ENCODE measurements at regions not wholly inside any gene's neighbourhood (a gene's known extent, or its start where the extent isn't known, plus 50 kb on each side); places are given as distances from the start of the nearest gene placed in this dataset.
"Not testable (repeated sequence)": the region's sequence is repeated elsewhere in the genome, so short reads cannot be mapped to it uniquely, and the experiment has no call there.

DNA sequence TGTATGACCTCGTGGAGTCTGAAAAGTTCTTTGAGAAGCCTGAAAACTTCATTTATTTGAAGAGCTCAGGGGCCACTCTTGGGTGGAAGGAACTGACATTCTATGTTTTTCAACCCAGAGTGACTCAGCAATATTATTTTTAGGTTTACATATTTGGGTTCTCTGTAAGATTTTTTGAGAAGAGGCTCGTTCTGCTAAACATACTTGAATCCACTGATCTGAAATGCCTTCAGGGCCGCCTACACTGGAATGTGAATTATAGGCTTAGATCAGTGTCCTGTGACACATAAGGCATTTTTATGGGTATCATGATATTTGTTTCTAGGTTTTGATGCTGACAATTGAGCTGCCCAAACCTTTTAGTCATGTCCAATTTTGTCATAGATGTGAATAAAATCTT, 86.2 kb downstream of the PSAT1 start:
- no peak for DNase-seq (ENCODE audit: extremely low read depth in 1 of 2, low read depth in 1 of 2)

GRCh38 chr9:78386348-78386747, 89.4 kb downstream of the PSAT1 start:
- DNase-seq (ENCODE audit: extremely low read depth in 1 of 2, low read depth in 1 of 2) = no peak

DNA sequence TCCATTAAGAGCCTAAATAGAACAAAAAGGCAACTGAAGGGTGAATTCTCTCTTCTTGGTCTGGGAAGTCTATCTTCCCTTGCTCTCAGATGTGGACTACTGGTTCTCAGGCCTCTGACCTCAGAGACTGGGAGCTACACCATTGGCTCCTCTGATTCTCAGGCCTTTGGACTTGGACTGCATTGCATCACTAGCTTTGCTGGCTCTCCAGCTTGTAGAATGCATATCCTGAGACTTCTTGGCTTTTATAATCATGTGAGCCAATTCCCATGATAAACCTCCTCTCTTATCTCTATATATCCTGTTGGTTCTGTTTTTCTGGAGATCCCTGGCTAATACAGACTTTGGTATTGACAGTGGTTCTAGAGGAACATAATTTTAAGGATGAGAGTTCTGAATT, 89.8 kb downstream of the PSAT1 start:
- DNase-seq (ENCODE audit: extremely low read depth in 1 of 2, low read depth in 1 of 2) = no peak

DNA sequence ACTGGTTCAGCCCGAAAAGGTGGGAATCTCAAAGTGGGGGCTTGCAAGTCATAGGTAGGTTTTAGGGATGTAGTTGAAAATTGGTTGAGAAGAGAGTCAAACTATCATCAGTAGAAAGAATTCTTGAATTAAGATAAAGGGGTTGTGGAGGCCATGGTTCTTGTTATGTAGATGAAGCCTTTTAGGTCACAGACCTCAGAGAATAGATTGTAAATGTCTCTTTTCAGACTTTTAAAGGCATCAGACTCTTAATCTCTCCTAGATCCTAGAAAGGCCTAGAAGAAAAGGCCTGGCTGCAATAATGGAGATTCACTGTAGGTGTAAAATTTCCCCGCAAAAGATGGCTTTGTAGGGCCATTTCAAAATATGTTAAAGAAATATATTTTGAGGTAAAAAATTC, 96.4 kb downstream of the PSAT1 start:
- no peak for DNase-seq (ENCODE audit: extremely low read depth in 1 of 2, low read depth in 1 of 2)

DNA sequence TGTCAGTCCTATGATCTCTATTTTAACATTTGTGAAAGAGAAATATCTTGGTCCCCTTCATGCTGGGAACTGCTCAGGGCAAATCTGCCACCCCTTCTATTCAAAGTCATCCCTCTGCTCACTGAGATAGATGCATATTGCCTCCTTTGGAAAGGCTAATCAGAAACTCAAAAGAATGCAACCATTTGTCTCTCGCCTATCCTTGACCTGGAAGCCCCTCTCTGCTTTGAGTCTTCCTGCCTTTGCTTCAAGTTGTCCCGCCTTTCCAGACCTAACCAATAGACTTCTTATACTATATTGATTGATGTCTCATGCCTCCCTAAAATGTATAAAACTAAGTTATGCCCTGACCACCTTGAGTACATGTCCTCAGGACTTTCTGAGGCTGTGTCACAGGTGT, 97.0 kb downstream of the PSAT1 start:
- DNase-seq (ENCODE audit: extremely low read depth in 1 of 2, low read depth in 1 of 2) = no peak

GRCh38 chr9:78396087-78396486, 99.2 kb downstream of the PSAT1 start:
- no peak for DNase-seq (ENCODE audit: extremely low read depth in 1 of 2, low read depth in 1 of 2)

GRCh38 chr9:78397045-78397444, 100.1 kb downstream of the PSAT1 start:
- no peak for DNase-seq (ENCODE audit: extremely low read depth in 1 of 2, low read depth in 1 of 2)

GRCh38 chr9:78397454-78397853, 100.5 kb downstream of the PSAT1 start:
- no peak for DNase-seq (ENCODE audit: extremely low read depth in 1 of 2, low read depth in 1 of 2)

DNA sequence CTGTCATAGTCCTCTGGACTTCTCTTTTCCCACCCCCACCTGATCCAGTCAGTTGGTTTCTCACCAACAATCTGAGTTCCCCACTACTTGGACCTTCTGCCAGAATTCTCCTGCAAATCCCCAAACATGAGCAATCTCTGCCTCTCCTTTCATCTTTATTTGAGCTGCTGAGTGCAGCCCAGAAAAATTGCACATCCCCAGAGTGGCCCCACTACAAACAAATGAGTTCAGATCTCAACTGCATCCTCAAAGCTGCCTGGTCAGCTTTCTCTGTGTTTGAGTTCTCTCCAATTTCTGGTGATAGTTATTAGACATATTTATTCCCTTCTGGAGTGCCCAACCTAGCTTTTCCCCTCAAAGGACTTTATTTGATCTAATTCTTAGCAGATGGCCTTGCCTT, 102.2 kb downstream of the PSAT1 start:
- no peak for DNase-seq (ENCODE audit: extremely low read depth in 1 of 2, low read depth in 1 of 2)

DNA sequence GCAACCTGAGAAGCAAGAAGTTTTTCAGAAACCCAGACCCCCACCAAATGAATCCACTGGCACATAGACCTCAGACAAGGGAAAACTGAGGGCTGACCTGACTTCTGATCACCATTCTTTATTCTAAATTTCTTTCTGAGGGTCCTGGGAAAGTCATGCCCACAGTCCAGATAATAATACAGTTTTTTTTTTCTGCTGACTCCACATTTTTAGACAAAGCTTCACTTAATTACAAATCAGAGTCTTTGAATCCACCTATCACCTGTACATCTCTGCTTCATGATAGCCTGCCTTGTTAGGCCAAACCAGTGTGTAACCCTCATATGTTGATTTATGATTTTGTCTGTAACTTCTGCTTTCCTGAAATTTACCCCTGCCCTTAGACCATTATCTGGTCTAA, 103.6 kb downstream of the PSAT1 start:
- DNase-seq (ENCODE audit: extremely low read depth in 1 of 2, low read depth in 1 of 2) = no peak

DNA sequence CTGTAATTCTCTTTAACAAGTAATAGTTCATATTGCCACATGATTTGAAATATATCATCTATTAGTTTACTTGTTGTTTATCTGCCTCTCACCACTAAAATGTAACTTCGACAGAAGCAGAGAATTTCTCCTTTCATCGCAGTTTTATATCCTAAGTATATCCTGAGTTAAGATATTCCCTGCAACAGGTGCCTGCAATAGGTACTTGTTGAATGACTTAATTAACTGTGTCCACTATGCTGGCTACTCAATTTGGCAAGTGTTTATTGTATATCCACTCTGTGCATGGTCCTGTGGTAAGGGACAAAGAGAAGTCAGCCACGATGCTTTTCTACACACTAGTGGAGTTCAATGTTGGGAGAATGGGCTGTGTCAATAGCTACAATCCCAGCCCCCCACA, 108.5 kb downstream of the PSAT1 start:
- DNase-seq (ENCODE audit: extremely low read depth in 1 of 2, low read depth in 1 of 2) = no peak

- DNase-seq (ENCODE audit: extremely low read depth in 1 of 2, low read depth in 1 of 2) = no peak
Observed at GRCh38 chr9:78406146-78406545, 109.2 kb downstream of the PSAT1 start.

GRCh38 chr9:78406933-78407332, 110.0 kb downstream of the PSAT1 start:
- DNase-seq (ENCODE audit: extremely low read depth in 1 of 2, low read depth in 1 of 2) = no peak

DNA sequence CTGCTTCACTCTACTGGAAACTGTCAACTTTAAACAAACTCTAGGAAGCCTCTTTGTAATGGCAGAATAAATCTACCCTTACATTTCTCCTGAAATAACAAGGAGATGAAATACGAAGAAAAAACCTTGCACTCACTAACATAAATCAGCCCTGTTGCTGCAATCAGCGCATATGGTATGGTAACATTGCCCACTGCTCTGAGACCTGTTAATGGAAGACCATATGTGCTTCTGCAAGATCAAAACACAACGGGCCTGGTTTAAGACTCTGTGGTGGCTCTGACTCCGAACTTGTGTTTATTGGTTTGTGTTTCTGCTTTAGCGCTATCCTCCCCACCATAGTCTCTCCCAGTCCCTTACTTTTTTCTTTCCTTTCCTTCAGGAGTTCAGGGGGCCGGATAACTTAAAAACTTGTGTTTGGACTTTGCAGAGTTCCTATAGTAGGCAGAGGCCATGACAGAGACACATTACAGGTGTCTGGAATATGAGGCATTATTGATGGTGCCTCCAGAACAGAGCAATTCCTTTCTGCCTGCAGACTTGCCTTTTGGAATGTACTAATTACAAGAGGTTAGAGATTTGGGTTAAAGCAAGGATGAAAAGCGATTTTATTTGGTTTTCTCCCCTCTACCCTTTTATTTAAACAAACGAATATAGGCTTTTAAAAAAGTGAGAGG, 110.8 kb downstream of the PSAT1 start:
- DNase-seq (ENCODE audit: extremely low read depth in 1 of 2, low read depth in 1 of 2) = no peak

- no peak for DNase-seq (ENCODE audit: extremely low read depth in 1 of 2, low read depth in 1 of 2)
Observed at GRCh38 chr9:78408388-78408787, 111.5 kb downstream of the PSAT1 start.

GRCh38 chr9:78409928-78410510, 113.1 kb downstream of the PSAT1 start:
- not testable (repeated sequence) for DNase-seq (ENCODE audit: extremely low read depth in 1 of 2, low read depth in 1 of 2)

- DNase-seq (ENCODE audit: extremely low read depth in 1 of 2, low read depth in 1 of 2) = no peak
Observed at GRCh38 chr9:78422309-78422708, 125.4 kb downstream of the PSAT1 start.

- DNase-seq (ENCODE audit: extremely low read depth in 1 of 2, low read depth in 1 of 2) = no peak
Observed at GRCh38 chr9:78424299-78424698, 127.4 kb downstream of the PSAT1 start.

DNA sequence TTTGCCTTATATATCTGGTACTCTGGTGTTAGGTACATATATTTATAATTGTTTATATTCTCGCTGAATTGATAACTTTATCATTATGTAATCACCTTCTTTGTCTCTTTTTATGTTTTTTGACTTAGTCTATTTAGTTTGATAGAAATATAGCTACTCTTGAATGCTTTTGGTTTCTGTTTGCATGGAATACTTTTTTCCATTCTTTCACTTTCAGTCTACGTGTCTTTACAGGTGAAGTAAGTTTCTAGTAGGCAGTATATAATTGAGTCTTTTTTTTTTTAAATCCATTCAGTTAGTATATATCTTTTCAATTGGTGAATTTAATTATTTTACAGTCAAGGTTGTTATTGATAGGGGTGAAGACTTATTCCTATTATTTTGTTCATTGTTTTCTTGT, 131.7 kb downstream of the PSAT1 start:
- no peak for DNase-seq (ENCODE audit: extremely low read depth in 1 of 2, low read depth in 1 of 2)

GRCh38 chr9:78430387-78430786, 133.5 kb downstream of the PSAT1 start:
- no peak for DNase-seq (ENCODE audit: extremely low read depth in 1 of 2, low read depth in 1 of 2)

DNA sequence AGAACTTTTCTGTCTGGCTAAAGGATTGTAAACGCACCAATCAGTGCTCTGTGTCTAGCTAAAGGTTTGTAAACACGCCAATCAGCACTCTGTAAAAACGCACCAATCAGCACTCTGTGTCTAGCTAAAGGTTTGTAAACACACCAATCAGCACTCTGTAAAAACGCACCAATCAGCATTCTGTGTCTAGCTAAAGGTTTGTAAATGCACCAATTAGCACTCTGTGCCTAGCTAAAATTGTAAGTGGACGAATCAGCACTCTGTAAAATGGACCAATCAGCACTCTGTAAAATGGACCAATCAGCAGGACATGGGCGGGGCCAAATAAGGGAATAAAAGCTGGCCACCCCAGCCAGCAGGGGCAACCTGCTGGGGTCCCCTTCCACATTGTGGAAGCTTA, 134.1 kb downstream of the PSAT1 start:
- DNase-seq (ENCODE audit: extremely low read depth in 1 of 2, low read depth in 1 of 2) = not testable (repeated sequence)

DNA sequence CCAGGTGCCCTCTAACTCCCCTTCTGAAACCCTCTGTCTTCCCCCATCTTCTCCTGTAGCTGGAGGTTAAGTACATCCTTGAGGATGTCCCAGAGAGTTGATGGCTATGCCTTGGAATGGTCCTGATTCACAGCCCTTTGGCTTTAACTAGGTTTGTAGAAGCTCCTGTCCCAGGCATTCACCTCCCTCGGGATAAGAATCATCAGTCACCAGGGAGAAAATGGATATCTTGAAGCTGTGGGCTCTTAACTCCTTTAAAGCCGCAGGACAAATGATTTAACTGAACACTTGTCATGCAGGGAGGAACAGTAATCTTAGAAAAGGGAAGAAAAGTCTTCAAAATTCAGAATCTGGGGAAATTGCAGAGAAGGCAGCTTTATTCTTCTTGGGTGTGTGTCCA, 139.9 kb downstream of the PSAT1 start:
- DNase-seq (ENCODE audit: extremely low read depth in 1 of 2, low read depth in 1 of 2) = no peak

GRCh38 chr9:78437296-78437695, 140.4 kb downstream of the PSAT1 start:
- DNase-seq (ENCODE audit: extremely low read depth in 1 of 2, low read depth in 1 of 2) = no peak
